Ishikawa (cell line): ENCODE measurements at regions not wholly inside any gene's neighbourhood (a gene's known extent, or its start where the extent isn't known, plus 50 kb on each side); places are given as distances from the start of the nearest gene placed in this dataset.

Experiments used
- CEBPB ChIP-seq: IDR thresholded peaks from 2 replicates; pipeline ENCODE4 v1.6.1; 2012
- CREB1 ChIP-seq: IDR thresholded peaks from 2 replicates; pipeline ENCODE4 v1.6.1; 2012; ENCODE audit warnings: low read depth
- EGR1 ChIP-seq: IDR thresholded peaks from 2 replicates; pipeline ENCODE4 v1.6.1; 2012
- EP300 ChIP-seq: IDR thresholded peaks from 2 replicates; pipeline ENCODE4 v1.6.1; 2012; ENCODE audit warnings: borderline replicate concordance
- FOXM1 ChIP-seq: IDR thresholded peaks from 2 replicates; pipeline ENCODE4 v1.6.1; 2012; ENCODE audit warnings: low read depth, borderline replicate concordance
- NFIC ChIP-seq: IDR thresholded peaks from 2 replicates; pipeline ENCODE4 v1.6.1; 2012
- RAD21 ChIP-seq: IDR thresholded peaks from 2 replicates; pipeline ENCODE4 v1.6.1; 2012; ENCODE audit warnings: low read depth
- REST ChIP-seq: IDR thresholded peaks from 2 replicates; pipeline ENCODE4 v1.6.1; 2012; ENCODE audit warnings: low read depth, mild to moderate bottlenecking
- TAF1 ChIP-seq: IDR thresholded peaks from 2 replicates; pipeline ENCODE4 v1.6.1; 2012; ENCODE audit warnings: low read depth, mild to moderate bottlenecking
- TCF12 ChIP-seq: IDR thresholded peaks from 2 replicates; pipeline ENCODE4 v1.6.1; 2012; ENCODE audit warnings: low read depth
- TEAD4 ChIP-seq: IDR thresholded peaks from 2 replicates; pipeline ENCODE4 v1.6.1; 2012
- YY1 ChIP-seq: IDR thresholded peaks from 2 replicates; pipeline ENCODE4 v1.6.1; 2012; ENCODE audit warnings: low read depth
- ZBTB7A ChIP-seq: IDR thresholded peaks from 2 replicates; pipeline ENCODE4 v1.6.1; 2012; ENCODE audit warnings: low read depth
- TF ChIP-seq, protein P1 (sequence below): IDR thresholded peaks from 2 replicates; pipeline ENCODE4 v1.6.1; 2012
- TF ChIP-seq, protein P2 (sequence below): IDR thresholded peaks from 2 replicates; pipeline ENCODE4 v1.6.1; 2012

DNA sequence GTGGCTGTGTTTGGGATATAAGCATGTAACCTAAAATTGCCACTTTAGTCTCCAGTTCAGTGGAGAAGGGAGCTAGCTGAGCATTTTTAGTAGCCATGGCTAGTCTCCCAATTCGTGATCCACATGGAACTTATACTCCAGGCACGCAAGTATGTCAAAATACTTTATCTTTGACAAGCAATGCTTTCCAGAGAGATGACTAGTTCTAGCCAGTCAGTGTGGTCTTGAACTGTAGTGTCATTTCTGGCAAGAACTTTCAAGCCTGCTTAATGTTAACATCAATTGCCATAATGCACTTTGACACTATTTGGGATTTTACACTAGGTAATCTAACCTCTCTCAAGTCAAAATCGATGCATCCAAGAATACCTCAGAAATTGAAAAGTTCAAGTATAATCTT lies 660.0 kb downstream of the PTPRC start:
- no peak for TF ChIP-seq RAD21
- TF ChIP-seq REST = no peak

- TF ChIP-seq FOXM1 (no peak), CREB1 (no peak), REST (no peak), EP300 (no peak), RAD21 (no peak), TAF1 (no peak), ZBTB7A (no peak), NFIC (no peak), TEAD4 (no peak), YY1 (no peak), TCF12 (no peak), EGR1 (no peak), CEBPB (no peak)
- TF ChIP-seq, protein P1, sequence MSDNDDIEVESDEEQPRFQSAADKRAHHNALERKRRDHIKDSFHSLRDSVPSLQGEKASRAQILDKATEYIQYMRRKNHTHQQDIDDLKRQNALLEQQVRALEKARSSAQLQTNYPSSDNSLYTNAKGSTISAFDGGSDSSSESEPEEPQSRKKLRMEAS = no peak
- TF ChIP-seq, protein P2, sequence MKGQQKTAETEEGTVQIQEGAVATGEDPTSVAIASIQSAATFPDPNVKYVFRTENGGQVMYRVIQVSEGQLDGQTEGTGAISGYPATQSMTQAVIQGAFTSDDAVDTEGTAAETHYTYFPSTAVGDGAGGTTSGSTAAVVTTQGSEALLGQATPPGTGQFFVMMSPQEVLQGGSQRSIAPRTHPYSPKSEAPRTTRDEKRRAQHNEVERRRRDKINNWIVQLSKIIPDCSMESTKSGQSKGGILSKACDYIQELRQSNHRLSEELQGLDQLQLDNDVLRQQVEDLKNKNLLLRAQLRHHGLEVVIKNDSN = no peak
Measured at GRCh38 chr1:199301472-199302217, 662.8 kb downstream of the PTPRC start.

- TF ChIP-seq REST = no peak
- no peak for TF ChIP-seq NFIC
- TF ChIP-seq CEBPB = no peak
- TF ChIP-seq, protein P2 = no peak
- no peak for TF ChIP-seq RAD21
- no peak for TF ChIP-seq TAF1
- TF ChIP-seq CREB1 = no peak
- no peak for TF ChIP-seq FOXM1
- TF ChIP-seq ZBTB7A = no peak
- TF ChIP-seq YY1 = no peak
- TF ChIP-seq EP300 = no peak
- no peak for TF ChIP-seq TCF12
- TF ChIP-seq TEAD4 = no peak
- no peak for TF ChIP-seq EGR1
Measured at GRCh38 chr1:199302554-199302953, 663.7 kb downstream of the PTPRC start.

- TF ChIP-seq EP300 = no peak
- no peak for TF ChIP-seq RAD21
- TF ChIP-seq TEAD4 = no peak
- TF ChIP-seq REST = no peak
- no peak for TF ChIP-seq TAF1
- TF ChIP-seq, protein P2 = no peak
- TF ChIP-seq NFIC = no peak
- TF ChIP-seq, protein P1 = no peak
- no peak for TF ChIP-seq FOXM1
- TF ChIP-seq CEBPB = no peak
- TF ChIP-seq CREB1 = no peak
- TF ChIP-seq YY1 = no peak
- no peak for TF ChIP-seq TCF12
- no peak for TF ChIP-seq ZBTB7A
- no peak for TF ChIP-seq EGR1
Measured at GRCh38 chr1:199303035-199303434, 664.2 kb downstream of the PTPRC start.
